Ovary (tissue), 7 donors: ENCODE measurements at regions not wholly inside any gene's neighbourhood (a gene's known extent, or its start where the extent isn't known, plus 50 kb on each side); places are given as distances from the start of the nearest gene placed in this dataset.

Experiments
- DNase-seq, 5 donors: peaks; one replicate each; pipeline ENCODE4 v3.0.0-alpha.2; 2019 to 2020
- H3K27ac ChIP-seq, 2 donors: fragments of 200-600 bp; one replicate each; pipeline versions ENCODE4 v1.5.1 to v1.8.0; 2019 to 2022
- H3K27me3 ChIP-seq: fragments of 200-600 bp; one replicate; pipeline ENCODE4 v1.8.0; 2022
- H3K36me3 ChIP-seq: fragments of 200-600 bp; sonication (generic); one replicate; pipeline ENCODE4 v1.5.1; 2019
- H3K4me1 ChIP-seq: one replicate; pipeline ENCODE4 v1.8.1; 2013; ENCODE audit warnings: mild to moderate bottlenecking, moderate library complexity; ENCODE audit not compliant: insufficient read depth
- H3K4me3 ChIP-seq: fragments of 200-600 bp; sonication (generic); one replicate; pipeline ENCODE4 v1.5.1; 2017
- H3K9me3 ChIP-seq, 2 donors: fragments of 200-600 bp in 1 of 2; sonication (generic) in 1 of 2; one replicate each; pipeline versions ENCODE4 v1.5.1 to v1.8.1; 2013 to 2019; ENCODE audit warnings: mild to moderate bottlenecking in 1 of 2, moderate library complexity in 1 of 2
- EP300 ChIP-seq: sonication (generic); formaldehyde crosslinking; IDR thresholded peaks from one replicate; pipeline ENCODE4 v1.6.1; 2017; ENCODE audit warnings: antibody characterized with exemption
- POLR2A ChIP-seq: fragments of 450-650 bp; IDR thresholded peaks from one replicate; pipeline ENCODE4 v1.6.1; 2017; ENCODE audit warnings: antibody characterized with exemption, mild to moderate bottlenecking, moderate library complexity
- WGBS, 3 donors: extraction: QIAGEN DNeasy Blood & Tissue Kit in 1 of 3; methylation state at CpG; one replicate each; pipeline versions ENCODE4 v1.1.5 to v1.1.7; 2013 to 2017; 5-methylcytosine and 5-hydroxymethylcytosine counted together
- intact Hi-C, 4 donors: fragments of 100-400 bp; cut with DNase I; formaldehyde crosslinking; loops; one replicate each; pipeline versions ENCODE4 v1.11.0 to v1.15.1; 2022 to 2023
- TF ChIP-seq, protein P1 (sequence below), 3 donors: fragments of 450-650 bp in 2 of 3; fragments of 200-600 bp in 1 of 3; IDR thresholded peaks; one replicate each; pipeline versions ENCODE4 v1.5.1 to v1.8.0; 2016 to 2022; ENCODE audit warnings: antibody characterized with exemption in 3 of 3, mild to moderate bottlenecking in 1 of 3
- donor health status: DM: no; HTN: no; CAD: no; lungs with moderate emphysema.
- donor health status: DM: no; HTN: no; CAD: no.
- donor health status: Bipolar disorder and iron deficiency.
- donor health status: DM: no; HTN: no; CAD: no.
- donor health status: DM: yes; HTN: yes; CAD: no.

DNA sequence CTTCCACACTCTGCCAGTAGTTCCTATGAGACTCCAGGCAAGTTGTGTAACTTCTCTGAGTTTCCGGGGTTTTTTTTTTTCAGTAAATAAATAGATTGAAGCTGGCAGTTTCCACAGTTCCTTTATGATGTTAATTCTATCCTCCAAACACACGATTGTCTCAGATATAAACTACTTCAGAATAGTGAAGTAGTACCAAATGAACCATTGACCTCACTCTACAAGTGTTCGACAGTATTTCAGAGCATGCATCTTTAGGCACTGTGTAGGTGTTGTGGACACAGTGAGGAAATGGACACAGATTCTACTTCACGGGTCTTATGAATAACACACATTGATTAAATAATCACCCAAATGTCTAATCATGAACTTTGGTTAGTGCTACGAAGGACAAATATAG is 136.1 kb upstream of the IGSF10 start:
- intact Hi-C loops = no loop called here
- H3K9me3 ChIP-seq = no peaks in the 10 kb centered on the region
- WGBS, 3 donors = 89 to 92% (median 90%) methylated on average over 5 of the region's 5 CpGs
- H3K36me3 ChIP-seq = no peaks in the 10 kb centered on the region
- H3K4me1 ChIP-seq = no peaks in the 10 kb centered on the region
- H3K27ac ChIP-seq = no peak overlapping the region
- no peak overlapping the region for H3K4me3 ChIP-seq
- no peak for DNase-seq
- TF ChIP-seq EP300 (no peak), POLR2A (no peak)
- TF ChIP-seq, protein P1, sequence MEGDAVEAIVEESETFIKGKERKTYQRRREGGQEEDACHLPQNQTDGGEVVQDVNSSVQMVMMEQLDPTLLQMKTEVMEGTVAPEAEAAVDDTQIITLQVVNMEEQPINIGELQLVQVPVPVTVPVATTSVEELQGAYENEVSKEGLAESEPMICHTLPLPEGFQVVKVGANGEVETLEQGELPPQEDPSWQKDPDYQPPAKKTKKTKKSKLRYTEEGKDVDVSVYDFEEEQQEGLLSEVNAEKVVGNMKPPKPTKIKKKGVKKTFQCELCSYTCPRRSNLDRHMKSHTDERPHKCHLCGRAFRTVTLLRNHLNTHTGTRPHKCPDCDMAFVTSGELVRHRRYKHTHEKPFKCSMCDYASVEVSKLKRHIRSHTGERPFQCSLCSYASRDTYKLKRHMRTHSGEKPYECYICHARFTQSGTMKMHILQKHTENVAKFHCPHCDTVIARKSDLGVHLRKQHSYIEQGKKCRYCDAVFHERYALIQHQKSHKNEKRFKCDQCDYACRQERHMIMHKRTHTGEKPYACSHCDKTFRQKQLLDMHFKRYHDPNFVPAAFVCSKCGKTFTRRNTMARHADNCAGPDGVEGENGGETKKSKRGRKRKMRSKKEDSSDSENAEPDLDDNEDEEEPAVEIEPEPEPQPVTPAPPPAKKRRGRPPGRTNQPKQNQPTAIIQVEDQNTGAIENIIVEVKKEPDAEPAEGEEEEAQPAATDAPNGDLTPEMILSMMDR (IDR thresholded peaks at IDR 0.05) = no peak
- H3K27me3 ChIP-seq = no peaks in the 10 kb centered on the region

DNA sequence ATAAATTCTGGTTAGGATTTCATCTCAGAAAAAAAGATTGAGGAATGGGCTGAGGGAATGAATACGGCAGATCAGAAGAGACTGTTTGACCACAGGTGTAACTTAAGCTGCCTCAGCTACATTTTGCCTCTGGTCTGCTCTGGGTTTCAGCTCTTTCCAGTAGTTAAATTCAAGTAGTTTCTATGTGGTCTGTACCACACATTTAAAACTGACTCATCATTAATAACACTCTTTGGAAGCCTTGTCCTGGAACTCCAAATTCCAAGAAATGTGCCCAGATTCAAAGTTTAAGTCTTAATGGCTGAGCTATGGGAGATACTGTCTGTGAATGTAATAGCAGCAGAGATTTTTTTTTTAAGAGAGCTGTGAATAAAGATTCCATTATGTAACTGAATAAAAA is 133.1 kb upstream of the IGSF10 start:
- TF ChIP-seq, protein P1 (IDR thresholded peaks at IDR 0.05) = no peak
- TF ChIP-seq POLR2A (no peak), EP300 (no peak)
- no peaks in the 10 kb centered on the region for H3K36me3 ChIP-seq
- WGBS, 3 donors = 87 to 90% (median 89%) methylated on average over 1 of the region's 1 CpG
- H3K9me3 ChIP-seq = no peaks in the 10 kb centered on the region
- no peaks in the 10 kb centered on the region for H3K27me3 ChIP-seq
- H3K4me3 ChIP-seq = no peak overlapping the region
- no peak for DNase-seq
- intact Hi-C loops = no loop called here
- no peaks in the 10 kb centered on the region for H3K4me1 ChIP-seq
- no peak overlapping the region for H3K27ac ChIP-seq

DNA sequence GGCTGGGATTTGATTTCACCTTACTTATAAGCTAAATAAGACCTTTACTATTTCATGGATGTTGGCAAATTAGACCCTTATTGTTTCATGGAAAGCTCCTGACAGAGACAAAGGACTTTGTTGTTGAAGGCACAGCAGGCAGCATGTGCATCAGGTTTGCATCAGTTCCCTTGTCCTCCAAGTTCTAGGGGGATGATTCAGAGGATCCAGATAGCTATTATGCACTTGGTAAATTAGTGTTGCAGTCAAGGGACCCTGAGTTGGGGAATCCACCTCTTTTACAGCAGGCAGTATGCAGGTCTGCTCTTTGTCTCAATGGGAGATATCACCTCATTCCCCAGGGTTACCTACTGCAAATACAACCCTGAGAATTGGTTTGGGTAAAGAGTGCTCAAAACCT is 131.4 kb upstream of the IGSF10 start:
- no peaks in the 10 kb centered on the region for H3K27me3 ChIP-seq
- no peak for DNase-seq
- no peaks in the 10 kb centered on the region for H3K9me3 ChIP-seq
- no peak overlapping the region for H3K27ac ChIP-seq
- H3K36me3 ChIP-seq = no peaks in the 10 kb centered on the region
- no peak overlapping the region for H3K4me3 ChIP-seq
- H3K4me1 ChIP-seq = no peaks in the 10 kb centered on the region
- TF ChIP-seq EP300 (no peak), POLR2A (no peak)
- TF ChIP-seq, protein P1 (IDR thresholded peaks at IDR 0.05) = no peak
- intact Hi-C loops = no loop called here

DNA sequence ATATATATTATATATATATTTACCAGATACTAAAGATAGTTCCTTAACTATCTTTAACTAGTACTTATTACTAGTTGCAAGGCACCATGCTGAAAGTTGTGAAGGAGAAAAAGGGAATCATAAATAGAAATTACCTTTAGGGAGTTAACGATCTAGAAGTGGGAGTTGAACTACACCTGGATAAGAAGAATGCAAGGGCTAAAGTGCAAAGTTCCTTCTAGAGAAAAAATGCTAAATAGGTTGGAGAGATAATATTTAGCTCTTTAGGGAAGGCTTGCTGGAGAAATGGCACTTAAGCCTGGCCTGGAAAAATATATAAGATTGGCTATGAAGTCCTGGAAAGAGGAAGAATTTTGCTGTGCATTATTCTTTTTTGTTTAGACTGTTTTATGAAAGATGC is 130.6 kb upstream of the IGSF10 start:
- no peak overlapping the region for H3K4me3 ChIP-seq
- no peaks in the 10 kb centered on the region for H3K36me3 ChIP-seq
- intact Hi-C loops = no loop called here

More for the DNA sequence above, 130.6 kb upstream of the IGSF10 start:
- 58 to 63% (median 61%) methylated on average over 1 of the region's 1 CpG for WGBS, 3 donors
- no peaks in the 10 kb centered on the region for H3K9me3 ChIP-seq
- no peak overlapping the region for H3K27ac ChIP-seq
- H3K27me3 ChIP-seq = no peaks in the 10 kb centered on the region
- H3K4me1 ChIP-seq = no peaks in the 10 kb centered on the region
- DNase-seq = no peak
- TF ChIP-seq, protein P1 (IDR thresholded peaks at IDR 0.05) = no peak
- no peak for TF ChIP-seq EP300
- TF ChIP-seq POLR2A = no peak
